ENCODE measurements at regions not wholly inside any gene's neighbourhood (a gene's known extent, or its start where the extent isn't known, plus 50 kb on each side); places are given as distances from the start of the nearest gene placed in this dataset.

DNA sequence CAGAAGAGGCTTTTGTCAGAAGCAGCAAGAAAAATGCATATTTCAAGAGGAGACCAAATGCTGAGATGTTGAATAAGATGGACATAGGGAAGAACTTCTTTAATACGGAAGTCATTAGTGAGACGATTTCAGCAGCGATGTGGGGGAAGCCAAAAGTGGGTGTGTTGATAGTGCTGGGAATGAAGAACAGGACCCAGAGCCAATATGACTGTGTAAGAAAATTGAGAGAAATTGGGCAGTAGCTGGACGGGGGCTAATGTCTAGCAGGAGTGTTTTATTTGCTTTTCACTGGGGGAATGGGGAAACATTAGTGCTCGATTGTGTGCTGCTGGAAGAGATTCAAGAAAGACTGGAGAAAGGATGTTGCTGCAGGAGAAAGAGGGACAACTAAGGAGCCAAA is 788.7 kb upstream of the KLHL29 start:
- no peak for DNase-seq (ENCODE audit: low read depth)

DNA sequence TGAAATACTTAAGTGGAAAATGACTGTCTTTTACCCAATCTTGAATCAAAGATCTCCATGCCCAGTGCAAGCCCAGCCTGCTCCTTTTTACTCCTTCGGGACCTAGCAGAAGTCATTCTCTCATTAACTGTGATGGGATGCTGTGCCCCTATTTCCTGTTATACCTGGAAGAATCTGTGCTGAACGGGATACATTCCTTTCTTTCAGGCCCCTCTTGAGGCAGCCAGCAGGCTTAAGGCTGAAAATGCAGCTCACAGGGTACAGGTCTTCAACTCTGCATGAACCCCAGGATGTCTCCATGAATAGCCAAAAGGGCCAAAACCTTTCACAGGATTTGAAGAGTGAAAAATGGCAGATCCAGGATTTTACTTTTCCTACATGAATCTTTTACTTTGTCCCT is 784.8 kb upstream of the KLHL29 start:
- no peak for DNase-seq (ENCODE audit: low read depth)

DNA sequence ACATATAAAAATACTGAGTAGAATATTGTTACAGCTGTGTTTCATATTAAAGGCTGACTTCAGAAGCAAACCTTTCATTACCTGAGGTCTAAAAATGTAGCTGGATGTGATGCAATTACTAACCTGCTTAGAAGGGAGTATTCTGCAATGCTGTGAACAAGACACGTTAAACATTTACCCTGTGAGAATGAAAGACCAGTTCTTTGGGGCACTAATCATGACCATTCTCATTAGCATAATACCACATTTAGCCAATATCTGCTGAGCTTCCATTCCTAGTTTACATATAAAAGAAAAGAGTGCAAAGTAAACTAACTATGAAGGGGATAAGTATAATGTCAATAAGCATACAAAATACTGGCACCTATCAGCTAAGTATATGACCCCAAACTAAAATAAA is 784.0 kb upstream of the KLHL29 start:
- no peak for DNase-seq (ENCODE audit: low read depth)

DNA sequence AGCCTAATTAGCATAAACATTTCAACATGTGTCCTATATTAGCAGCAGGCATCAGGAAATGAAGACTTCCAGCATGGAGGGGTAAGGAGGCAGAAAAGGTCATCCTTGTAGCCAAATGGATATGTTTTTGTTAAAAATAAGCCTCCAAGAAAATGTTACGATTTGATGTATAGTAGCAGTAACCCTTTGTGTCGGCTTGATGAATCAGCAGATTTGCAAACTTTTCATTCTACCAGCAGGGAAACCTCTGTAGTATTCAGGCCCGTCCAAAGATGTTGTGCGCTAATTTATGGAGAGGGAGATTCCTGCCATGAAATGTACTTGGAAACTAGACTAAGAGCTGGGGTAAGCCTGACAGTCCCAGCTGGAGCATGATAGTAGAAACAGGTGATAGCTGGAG is 780.8 kb upstream of the KLHL29 start:
- no peak for DNase-seq (ENCODE audit: low read depth)

DNA sequence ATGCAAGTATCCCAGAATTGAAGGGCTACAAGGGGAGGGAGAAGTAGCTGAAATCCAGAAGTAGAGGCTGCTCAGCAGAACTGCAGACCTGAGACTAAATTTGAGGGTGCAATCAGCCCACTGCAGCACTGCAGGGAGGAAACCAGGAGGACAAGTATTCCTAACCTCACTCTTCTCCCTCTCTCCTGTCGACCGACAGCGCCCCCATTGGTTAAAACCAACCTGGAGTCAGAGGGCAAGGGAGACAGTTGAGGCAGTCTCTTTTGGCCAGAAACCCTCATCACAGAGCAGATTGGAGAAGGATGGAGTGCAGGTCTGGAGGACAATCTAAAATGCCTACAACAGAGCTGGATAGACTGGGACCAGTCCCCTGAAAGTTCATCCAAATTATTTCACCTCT is 768.9 kb upstream of the KLHL29 start:
- DNase-seq (ENCODE audit: low read depth), result no peak

DNA sequence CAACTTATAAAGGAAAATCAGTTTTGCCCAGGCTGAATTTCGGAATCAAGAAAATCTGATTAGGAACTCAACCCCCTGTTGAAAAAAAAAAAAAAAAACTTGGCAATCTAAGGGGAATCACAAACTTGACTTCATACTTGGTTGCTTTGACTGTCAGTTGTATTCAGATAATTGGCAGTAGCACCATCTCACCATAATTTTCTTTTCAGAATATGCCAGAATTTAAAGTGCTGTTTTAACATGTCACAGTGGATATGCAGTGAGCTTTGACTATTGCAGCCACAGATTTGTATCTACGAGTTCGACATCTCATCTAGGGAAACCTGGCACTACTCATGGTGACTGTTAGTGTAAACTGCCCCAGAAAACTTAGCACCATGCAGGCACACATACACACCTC is 761.4 kb upstream of the KLHL29 start:
- no peak for DNase-seq (ENCODE audit: low read depth)

DNA sequence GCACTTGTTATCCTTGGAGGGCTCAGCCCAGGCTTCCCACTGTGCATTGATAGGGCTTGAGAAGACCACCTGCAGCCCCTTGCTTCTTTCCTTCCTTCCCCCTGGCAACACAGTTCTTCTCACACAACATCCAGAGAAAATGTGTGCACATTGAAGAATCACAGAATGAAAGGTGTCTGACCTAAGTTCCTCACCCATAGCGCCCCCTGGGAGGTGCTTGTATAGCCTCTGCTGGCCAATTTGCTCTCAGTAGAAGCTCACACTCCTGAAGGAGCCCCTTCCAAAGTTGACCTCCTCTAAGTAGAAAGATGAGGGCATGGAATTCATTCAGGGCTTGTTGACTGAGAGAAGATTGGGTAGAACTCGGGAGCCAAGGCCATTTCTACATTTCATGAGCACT is 758.4 kb upstream of the KLHL29 start:
- DNase-seq (ENCODE audit: low read depth), result no peak

DNA sequence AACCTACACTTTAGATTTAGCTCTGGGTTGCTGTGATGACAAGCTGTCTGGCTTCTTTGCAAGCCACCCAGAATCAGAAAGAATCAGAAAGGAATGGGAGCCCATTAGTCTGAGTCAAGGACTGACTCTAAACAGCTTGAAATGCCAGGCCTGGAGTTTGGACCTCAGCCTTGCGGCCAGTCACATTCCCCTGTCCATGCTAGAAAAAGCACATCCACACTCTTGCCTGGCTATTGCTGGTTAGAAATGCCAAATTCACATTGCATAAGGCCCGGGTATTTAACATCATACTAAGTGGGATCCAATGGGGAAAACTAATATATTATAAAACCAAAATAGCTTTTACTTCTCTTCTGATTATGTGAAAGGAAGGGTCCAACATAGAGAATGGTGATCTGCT is 756.8 kb upstream of the KLHL29 start:
- no peak for DNase-seq (ENCODE audit: low read depth)

DNA sequence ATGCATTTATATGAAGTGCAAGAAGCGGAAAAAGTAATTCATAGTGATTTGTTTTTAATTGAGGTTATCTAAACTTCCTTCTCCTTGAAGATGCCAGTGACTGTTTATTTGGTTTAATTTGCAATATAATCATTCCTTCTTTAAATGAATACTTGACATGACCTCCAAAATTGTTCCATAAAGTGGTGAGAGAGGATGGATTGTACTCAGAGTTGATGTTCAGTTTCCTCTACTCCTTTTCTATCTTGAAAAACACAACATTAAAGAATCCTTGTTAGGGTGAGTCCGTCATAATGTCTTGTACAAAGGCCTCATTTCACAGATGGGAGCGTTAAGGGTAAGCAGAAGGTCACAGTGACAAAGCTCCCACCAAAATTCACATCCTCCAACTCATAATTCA is 756.1 kb upstream of the KLHL29 start:
- no peak for DNase-seq (ENCODE audit: low read depth)

DNA sequence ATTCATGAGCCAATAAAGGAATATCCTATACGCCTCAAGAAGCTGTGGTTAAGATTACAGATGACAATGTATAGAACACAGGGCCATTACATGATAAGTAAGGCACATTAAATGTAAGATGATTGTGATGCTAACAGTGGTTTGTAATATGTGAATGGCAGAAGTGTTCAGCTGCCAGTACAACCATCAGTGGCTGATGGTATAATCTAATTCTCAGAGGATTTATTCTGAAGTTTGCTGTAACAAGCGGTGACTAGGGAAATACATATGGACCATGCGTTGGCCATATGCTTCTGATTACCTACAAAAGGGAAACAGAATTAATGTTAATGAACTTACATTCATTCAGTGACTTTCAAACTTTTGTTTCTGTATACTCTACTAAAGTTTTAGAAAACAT is 750.8 kb upstream of the KLHL29 start:
- no peak for DNase-seq (ENCODE audit: low read depth)

DNA sequence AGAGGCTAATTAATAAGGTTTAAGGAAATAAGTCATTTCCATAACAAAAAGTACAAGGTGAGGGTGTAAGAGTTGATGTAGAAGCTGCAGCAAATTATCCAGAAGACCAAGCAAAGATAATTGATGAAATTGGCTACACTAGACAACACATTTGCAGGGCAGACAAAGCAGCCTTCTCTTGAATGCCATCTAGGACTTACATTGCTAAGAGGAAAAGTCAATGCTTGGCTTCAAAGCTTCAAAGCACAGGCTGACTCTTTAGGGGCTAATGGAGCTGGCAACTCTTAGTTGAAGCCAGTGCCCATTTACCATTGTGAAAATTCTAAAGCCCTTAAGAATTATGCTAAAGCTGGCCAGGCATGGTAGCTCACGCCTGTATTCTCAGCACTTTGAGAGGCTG is 728.6 kb upstream of the KLHL29 start:
- DNase-seq (ENCODE audit: low read depth), result no peak

DNA sequence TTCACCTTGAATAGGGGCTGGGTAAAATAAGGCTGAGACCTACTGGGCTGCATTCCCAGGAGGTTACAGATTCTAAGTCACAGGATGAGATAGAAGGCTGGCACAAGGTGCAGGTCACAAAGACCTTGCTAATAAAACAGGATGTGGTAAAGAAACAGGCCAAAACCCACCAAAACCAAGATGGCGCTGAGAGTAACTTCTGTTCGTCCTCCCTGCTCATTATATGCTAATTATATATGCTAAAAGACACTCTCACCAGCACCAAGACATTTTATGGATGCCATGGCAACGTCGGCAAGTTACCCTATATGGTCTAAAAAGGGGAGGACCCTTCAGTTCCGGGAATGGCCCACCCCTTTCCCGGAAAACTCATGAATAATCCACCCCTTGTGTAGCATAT is 711.5 kb upstream of the KLHL29 start:
- no peak for DNase-seq (ENCODE audit: low read depth)

DNA sequence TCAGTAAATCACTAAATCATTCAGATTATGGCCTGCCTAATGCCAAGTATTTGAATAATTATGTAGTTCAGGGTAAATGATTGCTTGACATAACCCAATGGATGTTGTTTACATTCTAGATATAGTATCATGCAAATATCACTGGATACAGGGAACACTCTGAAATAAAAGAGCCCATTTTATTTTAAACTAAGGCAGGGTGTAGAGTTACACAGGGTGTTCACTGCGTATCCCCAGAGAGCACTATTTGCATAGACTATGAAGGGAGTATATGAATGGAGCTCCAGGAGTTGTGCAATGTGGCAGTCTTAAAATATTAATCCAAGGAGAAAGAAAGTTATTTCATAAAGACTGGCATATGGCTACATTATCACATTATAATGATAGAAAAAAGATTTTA is 701.1 kb upstream of the KLHL29 start:
- DNase-seq (ENCODE audit: low read depth), result no peak

DNA sequence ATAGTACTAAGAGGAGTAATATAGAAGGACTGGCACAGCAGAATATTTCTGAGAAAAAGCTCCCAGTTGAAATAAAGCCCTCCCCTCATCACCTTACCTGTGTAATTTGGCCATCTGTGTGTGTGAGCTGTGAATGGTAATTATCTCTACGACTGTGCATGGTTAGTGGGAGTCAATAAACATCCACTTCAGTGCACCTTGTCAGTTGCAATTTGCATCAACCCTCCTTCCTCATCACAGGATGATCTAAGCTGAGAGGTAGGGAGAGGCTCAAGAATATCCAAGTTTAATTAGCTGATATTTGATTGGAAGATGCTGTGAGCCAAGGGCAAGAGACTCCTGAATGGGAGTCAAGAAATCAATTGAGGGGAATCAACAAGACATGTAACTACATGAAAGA is 694.9 kb upstream of the KLHL29 start:
- DNase-seq (ENCODE audit: low read depth), result no peak

DNA sequence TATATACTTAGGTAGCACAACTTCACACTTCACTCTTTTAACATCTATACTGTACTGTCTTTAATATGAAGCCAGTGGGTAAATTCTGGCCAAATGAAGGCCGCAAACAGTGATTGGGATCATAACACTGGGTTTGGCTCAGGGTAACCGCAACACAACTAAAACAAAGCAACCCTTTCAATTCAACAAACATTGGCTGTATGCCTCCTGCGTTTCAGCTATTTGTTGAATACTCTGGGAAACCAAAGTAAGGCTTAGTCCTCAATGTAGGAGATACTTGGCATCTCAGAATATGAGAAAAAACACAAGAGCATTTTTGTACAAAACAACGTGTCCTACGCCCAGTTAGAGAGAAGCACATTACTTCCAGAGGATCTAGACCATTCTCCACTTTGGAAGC is 693.3 kb upstream of the KLHL29 start:
- DNase-seq (ENCODE audit: low read depth), result no peak

DNA sequence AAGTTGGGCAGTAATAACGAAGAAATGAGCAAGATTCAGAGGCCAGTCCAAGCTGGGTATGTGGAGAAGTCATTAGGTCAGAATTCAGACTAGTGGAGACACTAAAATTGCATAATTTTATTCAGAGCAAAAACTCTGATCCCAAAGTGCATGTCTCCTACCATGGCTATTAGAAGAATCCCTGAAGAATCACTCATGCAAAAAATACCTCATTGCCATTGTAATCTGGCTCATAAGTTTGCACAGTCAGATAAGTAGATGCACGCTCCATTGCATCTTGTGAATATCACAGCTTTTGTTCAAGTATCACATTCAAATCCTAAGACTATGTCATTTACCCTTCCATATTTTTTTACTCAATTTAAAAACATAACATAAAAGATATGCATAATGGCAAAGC is 692.2 kb upstream of the KLHL29 start:
- DNase-seq (ENCODE audit: low read depth), result no peak

DNA sequence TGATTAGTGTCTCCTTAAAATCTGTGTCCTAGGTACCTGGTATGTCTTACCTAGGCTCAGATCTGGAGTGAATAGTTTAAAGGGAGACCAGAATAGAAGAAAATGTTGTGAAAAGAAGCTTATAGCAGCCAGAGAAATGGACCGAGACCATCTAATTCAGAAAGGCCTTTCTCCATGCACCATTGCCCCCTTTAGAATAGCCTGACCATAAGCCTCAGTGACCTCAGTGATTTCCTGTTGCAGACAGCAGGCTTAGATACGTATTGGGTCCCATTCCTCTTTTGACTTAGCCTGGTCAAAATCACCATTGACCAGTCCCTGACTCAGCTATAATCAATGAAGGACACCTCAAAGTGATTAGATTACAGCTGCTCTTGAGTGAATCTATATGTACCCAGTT is 690.7 kb upstream of the KLHL29 start:
- no peak for DNase-seq (ENCODE audit: low read depth)

DNA sequence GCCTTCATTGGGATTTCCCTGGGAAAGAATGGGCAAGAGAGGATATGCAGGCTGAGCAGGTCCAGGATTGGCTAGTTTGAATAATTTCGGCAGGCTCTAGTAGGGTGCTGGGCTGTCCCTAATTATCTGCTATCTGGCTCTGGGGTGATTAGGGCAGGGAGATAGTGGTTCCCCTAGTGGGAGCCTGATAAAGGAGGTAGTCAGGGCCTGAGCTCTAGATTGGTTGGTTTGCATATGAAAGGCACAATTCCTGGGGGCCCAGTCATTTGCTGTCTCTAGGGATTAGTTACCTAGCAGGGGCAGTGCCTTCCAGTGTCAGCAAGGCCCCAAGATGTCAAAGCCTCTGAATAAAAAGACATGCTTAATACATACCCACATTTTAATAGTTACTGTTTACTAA is 690.1 kb upstream of the KLHL29 start:
- no peak for DNase-seq (ENCODE audit: low read depth)

DNA sequence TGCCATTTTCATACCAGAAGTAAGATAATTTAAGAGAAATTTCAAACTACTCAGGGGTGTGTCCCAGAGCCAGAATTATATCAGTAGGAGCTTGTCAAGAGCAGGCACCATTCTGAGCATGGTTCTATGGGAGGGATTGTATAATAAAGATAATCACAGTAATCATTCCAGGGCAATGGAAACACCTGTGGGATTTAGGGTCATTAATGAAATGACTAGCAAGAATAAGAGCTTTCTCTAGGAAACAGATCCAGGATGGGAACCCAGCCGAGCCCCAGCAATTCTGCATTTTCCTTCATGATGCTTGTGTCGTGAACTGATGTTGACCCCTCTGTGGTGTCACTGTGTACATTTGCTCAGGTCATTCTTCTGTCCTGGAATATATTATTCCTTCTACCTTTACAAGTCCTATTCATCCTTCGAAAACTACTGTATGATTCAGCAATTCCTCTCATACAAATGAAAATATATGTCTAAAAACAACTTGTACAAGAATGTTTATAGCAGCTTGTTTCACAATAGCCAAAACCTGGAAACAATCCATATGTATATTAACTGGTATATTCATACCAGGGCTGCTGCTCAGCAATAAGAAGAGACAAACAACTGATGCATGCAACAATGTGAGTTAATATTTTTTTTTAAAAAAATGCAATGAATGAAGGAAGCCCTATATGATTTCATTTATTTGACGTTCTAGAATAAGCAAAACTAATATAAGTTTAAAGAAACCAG is 687.8 kb upstream of the KLHL29 start:
- no peak for DNase-seq (ENCODE audit: low read depth)

DNA sequence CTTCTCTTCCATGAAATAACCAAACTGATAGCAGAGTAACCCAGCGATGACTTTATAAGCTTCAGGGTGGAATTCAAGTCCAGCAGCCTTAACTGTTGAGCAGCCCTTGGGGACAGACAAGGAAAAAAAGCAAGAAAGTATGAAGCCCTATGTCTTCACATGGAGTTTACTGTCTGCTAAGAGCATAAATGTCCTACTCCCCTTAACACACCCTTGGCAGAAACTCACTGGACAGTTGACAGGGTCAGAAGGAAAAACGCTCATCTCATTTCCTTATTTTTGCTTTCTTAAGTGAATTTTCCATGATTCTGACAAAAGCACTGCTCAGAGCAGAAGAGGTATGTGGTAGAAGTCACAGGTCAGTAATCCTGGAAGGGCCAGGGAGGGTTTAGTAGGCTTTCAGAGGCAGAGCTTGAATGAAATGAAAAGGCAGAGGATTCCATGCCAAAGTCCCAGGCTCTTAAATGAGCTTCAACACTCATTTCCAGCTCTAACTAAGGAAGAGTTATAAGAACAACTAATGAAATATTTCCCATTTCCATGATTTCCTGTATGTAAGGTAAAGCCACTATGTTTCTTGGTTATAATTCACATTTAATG is 683.3 kb upstream of the KLHL29 start:
- no peak for DNase-seq (ENCODE audit: low read depth)

DNA sequence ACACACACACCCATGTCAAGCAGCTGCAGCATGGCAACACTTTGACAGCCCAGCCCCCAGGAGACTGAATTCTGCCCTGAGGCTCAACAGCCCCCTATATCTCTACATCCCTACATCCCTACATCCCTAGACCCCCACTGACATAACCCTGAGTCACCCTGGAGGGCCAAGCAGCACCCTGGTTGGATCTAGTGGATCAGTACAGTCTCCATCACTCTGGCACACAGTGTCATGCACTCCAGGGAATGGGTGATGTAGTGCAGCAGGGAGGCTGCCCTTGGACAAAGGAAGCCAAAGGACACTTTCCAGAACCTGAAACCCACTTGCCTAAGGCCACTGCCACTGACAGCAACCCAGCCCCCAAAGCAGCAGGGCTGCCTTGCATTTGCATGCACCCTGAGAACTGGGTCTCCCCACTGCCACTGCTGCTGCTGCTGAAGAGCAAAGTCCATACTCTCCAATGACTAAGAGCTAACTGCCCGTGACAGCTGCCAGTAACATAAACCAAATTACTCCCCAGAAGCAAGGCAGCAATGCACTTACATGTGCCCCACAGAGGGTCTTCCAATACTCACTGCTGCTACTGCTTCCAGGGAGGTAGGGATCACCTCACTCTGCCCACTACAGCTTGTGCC is 681.6 kb upstream of the KLHL29 start:
- no peak for DNase-seq (ENCODE audit: low read depth)

DNA sequence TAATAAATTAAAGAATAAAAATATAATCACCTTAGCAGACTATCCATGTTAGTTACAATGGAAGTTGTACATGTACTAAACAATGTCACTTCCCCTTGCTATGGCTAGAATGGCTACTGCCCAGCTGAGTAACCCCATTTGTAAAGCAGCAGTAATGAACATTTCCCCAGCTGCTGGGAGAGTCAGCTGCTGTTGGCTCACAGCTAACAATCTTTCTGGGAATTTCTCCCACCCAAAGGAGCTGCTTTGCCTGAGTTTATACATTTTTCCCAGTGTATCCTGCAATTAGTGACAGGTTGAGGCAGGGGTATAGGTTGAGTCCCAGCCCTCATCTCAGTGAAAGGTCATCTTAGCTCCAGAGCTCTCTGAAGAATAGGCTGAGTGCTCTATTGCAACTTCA is 665.6 kb upstream of the KLHL29 start:
- no peak for DNase-seq (ENCODE audit: low read depth)

DNA sequence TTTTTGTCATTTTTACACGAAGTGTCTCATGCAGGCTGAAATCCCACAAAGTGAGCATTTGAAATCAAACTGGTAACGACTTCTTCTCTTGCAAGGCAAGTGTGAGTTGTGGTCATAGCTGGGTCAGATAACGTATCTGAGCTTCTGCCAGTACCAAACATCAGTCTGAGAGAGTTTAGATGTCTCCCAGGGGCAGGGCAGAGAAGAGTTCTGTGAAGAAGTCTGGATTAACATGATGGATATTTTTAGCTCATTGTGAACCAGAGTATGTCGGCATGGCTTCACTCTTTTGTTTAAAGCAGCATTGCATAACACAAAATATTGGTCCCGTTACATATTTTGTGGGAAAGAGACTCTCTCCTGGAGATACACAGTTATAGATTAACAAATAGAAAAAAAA is 655.5 kb upstream of the KLHL29 start:
- DNase-seq (ENCODE audit: low read depth), result no peak

Data from non-pigmented ciliary epithelial cell (primary cell).